Ecto neural progenitor cell (in vitro differentiated cells): ENCODE measurements at regions not wholly inside any gene's neighbourhood (a gene's known extent, or its start where the extent isn't known, plus 50 kb on each side); places are given as distances from the start of the nearest gene placed in this dataset.

ENCODE experiments used
- DNase-seq: peaks from one replicate; pipeline ENCODE4 v3.0.0-alpha.2; 2018; ENCODE audit warnings: low spot score

DNA sequence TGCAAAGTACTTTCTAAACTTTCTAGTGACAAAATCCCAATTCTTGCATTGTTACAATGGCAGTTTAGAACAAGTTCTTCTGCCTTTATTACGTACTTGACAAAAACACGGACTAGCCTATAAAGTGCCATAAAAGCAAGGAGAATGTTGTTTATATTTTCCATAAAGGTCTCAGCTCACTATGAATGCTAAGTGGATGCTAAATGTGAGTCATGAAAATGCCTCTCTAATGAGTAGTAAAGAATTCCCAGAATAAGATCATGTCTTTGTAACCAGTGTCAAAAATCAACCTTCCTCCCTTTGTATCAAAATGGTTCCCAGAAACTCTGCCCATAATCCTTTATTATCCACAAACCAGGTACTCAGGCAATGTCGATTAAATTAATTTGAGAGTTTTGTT lies 539.8 kb upstream of the SLIT2 start:
- DNase-seq = no peak

DNA sequence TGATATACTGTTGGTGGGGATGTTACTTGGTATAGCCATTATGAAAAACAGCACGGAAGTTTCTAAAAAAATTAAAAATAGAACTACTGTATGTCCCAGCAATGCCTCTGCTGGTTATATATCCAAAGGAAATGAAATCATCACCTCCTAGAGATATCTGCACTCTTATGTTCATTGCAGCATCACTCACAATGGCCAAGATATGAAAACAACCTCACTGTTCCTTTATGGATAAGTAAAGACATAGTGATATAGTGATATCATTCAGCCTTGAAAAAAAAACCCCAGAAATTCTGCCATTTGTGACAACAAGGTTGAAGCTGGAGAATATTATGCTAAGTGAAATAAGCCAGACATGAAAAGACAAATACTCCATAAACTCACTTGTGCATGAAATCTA lies 543.8 kb upstream of the SLIT2 start:
- DNase-seq = no peak

DNA sequence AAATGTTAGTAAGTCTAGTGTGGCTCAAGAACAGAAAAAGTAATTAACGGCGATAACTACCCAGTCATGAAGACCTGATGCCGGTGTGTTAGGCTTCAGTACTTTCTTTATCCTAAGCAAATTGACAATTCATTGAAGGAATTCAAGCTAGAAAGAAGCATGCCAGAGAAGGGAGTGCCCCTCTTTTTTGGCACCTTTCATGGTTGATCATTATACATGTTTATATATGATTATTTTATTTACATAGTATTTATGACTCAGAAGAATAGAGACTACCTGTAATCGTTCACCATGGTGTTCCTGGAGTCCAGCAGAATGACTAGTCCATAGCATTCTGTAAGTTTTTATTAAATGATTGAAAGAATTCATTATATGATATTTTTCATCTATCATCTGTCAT lies 548.3 kb upstream of the SLIT2 start:
- DNase-seq = no peak

DNA sequence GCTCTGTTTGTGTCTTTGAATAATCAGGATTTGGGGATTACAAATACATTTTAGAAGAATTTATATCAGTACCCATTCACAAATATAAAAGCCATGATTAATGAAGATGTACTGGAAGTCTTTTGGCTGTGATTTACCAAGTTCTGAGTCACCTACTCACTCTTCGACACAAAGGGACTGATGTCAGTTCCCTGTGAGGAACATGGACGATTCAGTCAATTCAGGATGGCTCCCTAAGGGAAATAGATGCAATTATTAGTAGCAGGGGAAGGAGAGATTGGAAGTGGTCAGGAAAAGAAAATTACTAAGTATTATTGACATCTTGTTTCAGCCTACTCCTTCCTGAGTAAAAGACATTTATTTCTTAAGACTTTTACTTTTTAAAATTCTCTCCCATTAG lies 550.7 kb upstream of the SLIT2 start:
- DNase-seq = no peak

DNA sequence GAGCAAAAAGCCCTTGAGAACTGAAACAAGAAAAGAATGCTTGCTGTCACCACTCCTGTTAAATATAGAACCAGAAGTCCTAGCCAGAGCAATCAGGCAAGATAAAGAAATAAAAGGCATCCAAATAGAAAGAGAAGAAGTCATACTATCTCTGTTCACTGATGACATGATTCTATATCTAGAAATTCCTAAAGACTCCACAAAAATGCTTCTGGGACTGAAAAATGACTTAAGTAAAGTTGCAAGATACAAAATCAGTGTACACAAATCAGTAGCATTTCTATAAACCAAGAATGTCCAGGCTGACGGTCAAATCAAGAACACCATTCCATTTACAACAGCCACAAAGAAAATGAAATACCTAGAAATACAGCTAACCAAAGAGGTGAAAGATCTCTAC lies 552.7 kb upstream of the SLIT2 start:
- no peak for DNase-seq

DNA sequence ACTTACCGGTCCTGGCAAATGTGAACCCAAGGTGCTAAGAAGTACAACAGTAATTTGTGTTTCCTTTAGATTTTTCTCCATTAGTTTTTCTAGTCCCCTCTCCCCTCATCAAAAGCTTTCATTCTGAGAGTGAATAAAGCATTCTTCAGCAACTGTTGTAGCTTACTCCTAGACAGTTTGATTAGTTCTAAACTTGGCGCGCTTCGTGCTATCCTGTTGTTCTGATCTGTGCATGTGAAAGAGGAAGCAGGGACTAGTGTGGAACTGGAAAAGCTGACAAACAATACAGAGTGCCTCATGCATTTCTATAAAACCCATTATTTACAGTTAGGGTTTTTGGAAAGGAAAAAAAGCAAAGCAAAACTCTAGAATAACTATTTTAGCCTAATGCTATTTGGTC lies 556.9 kb upstream of the SLIT2 start:
- no peak for DNase-seq

DNA sequence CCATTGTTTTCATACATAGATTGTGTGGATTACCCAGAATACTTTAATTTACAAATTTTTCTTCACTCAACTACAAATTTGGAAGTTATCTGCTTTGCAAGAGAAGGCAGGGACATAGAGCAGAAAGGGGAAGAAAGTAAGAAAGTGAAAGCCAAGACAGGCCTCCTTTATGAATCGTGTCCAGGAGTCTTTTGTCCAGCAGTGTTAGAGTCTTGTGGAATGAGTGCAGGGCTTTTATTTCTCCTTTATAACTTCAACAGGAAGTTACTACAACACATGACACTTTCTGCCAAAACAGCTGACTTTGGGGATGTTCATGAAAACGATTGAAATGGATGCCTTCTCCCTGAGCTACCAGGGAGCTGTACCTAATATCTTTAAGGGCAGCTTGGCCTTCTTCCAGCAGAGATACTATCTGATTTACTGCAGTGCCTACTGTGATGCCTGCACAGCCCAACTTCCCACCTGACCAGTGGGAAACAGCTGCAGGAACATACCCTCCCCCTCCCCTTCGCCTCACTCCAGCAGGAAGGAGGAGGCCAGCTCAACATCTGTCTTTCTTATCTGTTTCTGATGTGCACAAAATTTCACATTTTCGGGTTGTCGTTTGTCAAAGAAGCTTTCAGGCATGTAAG lies 557.7 kb upstream of the SLIT2 start:
- no peak for DNase-seq

DNA sequence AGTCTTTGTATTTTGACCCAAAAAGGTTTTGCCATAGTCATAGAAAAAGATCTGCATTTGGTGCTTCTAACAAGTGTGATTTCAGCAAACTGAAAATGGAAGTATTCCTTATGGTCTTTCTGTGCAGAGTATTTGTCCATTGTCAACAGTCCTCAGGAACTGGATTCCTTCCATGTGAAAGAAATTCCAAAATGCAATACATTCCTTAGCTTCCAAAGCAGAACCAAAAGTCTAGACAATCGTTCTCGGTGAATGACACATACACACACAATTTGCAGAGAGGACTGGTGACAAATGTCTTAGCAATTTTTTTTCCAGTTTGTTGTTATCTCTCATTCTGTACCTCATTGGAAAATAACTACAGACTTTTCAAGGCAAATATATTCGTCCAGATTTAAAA lies 562.2 kb upstream of the SLIT2 start:
- no peak for DNase-seq

DNA sequence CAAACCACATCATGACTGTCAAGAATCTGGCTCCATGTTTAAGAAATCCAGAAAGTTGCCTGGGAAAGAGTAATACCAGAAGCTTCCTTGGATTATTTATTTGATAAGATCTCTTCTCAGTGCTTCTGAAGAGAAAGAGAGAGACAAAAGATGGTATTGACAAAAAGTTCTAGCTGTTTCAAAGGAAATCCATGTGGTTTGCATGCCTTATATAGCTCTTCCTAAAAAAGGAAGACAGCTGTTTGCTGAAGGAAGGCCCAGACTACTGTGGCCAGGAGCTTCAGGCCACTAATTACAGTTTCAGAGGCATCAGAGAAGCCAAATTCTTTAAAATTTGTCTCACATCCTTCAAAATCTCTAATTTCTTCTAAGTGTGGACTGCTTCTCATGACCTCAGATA lies 565.2 kb upstream of the SLIT2 start:
- DNase-seq = no peak

DNA sequence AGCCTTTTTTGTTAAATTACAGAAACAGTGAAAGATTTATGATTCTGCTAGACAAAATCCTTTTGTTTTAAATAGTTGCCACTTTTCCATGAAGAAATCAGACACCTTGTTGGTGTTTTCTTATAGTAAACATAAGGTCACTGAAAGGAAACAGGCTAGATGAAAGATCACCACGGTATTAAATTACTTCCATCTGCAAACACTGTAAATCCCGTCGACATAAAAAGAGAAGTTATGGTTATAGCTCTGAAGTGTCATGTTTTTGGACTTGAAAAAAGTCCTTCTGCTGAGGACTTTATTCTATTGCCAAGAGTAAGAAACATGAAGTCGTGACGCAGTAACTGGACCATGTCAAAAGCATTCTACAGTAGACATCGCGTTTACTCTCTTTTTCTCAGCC lies 567.6 kb upstream of the SLIT2 start:
- DNase-seq = no peak

DNA sequence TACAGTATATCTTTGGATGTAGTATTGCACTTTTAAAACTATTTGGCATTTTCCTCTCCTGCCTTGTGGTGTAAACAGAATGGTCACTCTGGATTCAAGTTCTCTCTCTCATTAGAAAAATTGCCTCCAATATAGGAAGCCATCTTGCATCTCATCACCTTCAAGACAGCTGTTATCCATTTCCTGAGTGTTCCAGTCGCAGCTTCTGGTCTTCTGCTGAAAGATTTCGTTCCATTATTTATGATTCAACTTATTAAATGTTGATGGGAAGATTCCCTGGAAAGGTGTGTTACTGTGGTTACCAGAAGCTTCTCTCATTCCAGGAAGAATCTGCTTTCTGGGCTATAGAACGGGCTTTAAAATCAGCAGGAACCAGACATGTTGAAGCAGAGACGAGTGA lies 568.3 kb upstream of the SLIT2 start:
- no peak for DNase-seq

DNA sequence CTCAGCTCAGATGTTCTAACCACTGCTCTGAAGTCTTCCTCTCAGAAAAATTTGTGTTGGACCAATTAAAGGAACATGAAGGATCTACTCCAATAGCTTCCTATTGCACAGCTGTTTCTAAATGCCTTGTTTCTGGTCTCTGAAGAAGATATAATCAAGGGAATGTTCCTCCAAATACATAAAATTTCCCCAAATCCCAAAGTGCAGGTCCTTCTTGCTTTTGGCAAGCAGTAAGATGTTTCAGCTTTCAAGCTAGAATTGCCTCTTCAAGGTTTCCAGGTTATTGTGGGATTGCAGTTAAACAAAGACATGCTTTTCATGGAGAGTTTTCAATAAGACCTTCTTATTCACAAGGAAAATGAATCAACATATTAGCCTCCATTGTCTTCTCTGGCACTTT lies 574.5 kb upstream of the SLIT2 start:
- DNase-seq = no peak

DNA sequence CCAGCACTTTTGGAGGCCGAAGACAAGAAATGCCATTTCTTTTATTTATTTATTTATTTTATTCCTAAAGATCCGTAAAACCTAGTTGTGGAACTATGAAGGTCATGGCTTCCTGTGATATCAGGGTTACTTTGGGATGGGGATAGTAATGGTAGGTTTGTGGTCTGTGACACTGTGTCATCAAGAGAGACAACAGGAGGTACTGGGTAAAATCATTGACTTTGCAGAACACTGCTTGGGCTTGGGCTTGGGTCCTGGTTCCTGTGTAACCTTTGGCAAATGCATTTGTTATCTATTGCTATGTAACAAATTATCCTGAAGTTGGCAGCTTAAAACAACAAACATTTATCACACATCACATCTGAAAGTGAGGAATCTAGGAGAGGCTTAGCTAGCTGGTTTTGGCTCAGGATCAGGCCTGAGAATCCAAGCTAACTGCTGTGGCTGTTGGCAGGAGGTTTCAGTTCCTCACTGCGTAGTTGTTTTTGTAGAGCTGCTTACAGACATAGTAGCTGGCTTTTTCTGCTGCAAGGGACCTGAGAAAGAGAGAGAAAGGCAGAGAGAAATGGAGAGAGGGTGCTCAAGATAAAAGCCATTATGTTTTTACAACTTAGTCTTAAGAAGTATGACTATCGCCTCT lies 576.4 kb upstream of the SLIT2 start:
- DNase-seq = no peak

DNA sequence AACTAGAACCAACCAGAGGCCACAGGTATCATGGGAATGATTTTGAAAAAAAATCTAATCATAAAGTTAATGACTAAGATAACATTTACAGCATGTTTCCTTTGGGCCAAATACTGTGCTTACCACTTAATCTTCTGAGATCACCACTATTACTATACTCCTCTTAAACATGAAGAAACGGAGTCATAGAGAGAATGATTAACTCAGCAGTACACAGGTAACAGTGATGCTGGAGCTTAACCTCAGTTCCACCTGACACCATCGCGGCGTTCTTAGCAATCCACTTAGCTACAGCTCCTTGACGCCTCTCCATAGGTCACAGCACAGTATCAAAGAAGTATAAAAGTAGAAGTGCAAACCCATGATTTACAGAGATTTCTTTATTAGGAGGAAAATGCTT lies 592.6 kb upstream of the SLIT2 start:
- no peak for DNase-seq

DNA sequence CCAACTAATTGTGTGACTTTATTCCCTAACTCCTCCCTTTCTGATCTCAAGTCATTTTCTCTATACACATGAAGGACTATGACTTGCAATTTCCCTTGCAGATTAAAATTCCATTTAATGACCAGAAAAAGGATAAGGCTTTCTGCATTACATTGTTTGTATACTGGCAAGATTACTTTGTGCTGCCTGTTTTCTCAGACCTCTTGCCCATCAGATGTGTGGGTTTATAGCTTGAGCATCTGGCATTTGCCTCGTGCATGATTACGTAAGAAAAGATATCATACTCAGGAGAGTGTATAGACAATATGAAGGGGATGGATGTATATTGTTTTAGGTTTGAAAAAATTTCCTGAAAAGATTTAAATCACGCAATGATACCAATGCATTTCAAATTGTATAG lies 593.8 kb upstream of the SLIT2 start:
- no peak for DNase-seq

DNA sequence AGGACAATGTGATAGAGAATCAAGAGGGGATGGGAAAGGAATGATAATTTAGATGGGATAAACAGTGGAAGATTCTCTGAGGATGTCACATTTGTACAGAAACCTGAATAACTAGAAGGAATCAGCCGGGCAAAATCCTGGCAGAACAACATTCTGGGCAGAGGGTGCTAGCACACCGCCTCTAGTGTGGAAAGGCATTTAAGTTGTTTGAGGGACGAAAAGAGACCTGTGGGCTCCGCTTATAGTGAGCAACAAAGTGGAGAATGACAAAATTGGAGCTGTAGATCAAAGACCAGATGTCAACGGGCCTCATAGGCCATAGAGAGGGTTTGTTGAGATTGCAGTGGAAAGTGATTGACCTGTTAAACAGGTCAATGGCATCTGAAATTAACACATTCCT lies 596.0 kb upstream of the SLIT2 start:
- no peak for DNase-seq

DNA sequence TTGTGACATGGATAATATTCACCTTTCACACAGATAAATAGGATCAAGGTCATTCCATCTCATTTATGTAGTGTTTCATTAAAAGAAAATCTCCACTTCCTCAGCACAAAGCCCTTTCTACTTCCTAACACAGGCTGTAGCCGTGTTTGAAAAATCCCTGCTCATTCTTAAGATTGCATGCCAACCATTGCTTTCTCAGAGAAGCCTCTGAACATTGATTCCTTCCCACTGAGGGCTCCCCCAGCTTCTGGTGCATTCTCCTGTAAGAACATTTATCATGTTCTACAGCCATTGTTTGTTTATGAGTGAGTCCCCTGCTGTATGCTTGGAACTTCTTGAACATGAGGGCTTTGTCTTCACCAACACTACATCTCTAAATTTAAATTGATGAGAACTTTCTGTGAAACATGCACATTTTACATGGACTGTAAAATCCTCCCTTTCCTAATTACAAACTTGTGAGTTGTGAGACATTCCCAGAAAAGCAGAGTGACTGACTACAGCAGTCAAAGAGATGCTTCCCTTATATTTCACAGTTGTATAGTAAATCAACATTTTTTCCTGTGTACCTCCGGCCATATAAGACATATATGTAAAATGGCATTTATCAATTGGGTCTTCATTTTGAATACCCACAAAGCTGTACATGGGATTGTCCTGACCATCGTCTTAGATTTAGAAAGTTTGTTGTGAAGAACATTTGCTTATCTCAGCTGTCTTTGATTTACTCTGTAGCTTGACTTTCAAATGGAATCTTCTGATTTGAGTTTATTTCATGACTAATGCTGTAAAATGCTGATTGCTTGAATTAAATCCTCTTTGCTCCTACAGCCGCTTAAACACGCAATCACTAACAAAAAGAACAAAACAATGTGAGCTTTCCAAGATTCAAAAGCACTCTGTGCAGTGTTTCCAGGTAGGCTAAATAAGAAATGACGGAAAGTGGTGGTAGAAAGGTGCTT lies 600.5 kb upstream of the SLIT2 start:
- no peak for DNase-seq

DNA sequence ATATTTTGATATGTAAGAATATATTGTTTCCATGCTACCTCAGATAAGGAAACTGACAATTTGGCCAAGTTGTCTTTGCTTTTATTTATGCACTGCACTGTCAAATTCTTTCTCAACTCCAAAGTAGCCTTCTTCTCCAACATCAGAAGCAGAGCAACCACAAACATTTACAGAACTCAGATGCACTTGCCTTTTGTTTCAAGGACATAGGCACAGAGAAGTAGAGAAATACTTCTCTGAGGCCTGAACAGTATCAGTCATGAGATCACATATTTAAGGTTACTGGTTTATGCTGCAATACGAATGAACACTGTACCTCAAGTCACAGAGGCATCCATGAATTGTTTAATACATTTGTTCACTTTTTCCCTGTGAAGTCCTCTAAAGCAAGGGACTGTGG lies 606.1 kb upstream of the SLIT2 start:
- DNase-seq = no peak

DNA sequence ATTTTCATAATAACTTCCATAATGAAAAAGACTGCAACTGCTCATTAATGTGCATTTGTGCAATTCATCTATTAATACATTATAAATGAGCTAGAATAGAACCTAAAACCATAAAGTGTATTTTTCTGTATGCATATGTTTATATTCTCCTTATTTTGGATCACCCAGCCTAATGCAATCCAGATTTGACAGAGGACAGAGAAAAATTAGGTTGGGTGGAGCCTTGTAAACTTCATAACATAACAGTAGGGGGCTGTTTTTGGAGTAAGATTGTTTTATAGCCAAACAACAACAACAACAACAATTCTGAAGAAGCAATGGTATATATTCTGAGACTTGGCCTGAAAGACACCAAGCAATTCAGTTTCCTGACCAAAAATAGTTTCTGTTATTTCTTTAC lies 615.3 kb upstream of the SLIT2 start:
- DNase-seq = no peak

DNA sequence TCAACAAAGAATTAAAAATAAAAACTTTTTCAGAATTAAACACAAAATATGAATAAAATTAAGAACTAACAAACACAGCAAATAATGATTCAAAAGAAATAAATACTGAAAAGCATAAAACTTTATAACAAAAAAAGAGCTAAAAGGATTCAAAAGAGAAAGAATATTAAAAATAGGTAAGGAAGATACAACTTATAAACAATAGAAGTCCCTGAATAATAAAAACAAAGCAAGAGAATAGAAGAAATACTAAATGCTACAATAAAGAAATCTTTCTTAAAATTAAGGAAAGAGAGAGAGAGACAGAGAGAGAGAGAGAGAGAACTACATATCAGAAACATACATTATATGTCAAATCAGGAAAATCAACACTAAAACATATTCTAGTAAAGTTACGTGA lies 619.9 kb upstream of the SLIT2 start:
- no peak for DNase-seq

DNA sequence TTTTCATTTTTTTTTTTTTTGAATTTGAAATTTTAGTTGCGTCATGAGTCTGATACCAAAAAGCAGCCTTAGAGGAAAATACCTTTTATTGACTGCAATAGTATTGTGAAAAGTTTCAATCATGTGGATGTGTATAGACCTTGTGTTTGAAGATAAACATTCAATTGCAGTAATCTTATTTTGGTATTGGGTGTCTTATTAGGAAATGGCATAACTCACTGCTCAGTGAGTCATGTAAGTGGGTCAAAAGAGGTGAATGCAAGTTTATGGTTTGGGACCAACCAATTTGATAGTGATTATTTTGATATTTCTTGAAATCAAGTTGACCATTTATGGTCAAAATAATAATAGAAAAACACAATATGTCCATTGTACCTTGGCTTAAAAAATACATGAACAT lies 627.8 kb upstream of the SLIT2 start:
- no peak for DNase-seq

DNA sequence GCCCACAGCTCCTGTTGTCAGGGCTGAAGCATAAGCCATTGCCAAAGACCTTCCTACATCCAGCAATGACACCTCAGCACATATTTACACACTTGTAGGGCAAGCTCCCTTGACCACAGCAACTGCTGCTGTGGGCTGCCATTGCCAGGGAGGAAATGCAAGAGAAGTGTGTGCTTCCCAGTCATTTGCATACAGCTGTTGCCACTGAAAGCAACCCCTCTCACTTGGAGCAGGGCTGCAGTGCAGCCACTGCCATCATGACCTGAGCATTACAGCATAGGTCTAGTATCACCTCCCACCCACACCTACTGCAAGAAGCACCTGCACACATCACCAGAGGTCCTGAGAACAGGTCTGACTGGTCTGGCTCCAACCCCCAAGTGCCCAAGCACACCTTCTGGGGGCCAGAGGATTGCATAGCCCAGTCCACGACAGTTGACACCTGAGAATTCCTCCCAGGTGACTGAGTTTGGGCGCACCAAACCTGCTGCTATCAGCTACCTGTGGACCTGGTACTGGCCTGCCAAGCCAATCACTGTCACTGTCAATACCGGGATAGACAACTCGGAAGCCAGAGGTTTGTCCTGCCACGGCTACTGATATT lies 636.5 kb upstream of the SLIT2 start:
- DNase-seq = no peak

DNA sequence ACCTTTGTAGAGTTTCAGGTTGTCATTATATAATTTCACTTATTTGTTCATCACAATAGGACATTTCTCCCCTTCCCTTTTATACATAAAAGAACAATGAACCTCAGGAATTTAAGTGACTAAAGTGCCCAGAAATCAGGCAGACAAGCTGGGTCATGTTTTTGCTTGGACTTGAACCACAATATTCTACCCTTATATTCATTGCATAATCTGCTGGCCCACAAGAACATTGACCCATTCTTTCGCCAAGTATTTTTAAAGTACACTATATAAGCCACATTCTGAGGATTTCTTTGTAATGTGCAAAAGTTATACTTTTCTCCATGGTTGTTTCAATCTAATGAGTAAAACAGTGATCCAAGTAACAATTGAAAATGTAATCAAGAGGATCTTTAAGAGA lies 637.5 kb upstream of the SLIT2 start:
- no peak for DNase-seq
